Stimulated activated CD8-positive, alpha-beta memory T cell treated with anti-CD3 and anti-CD28 coated beads, Interleukin-12 subunit alpha, Interleukin-12 subunit beta, amount 100 ng/mL, for 4 hours (primary cell): ENCODE measurements at regions not wholly inside any gene's neighbourhood (a gene's known extent, or its start where the extent isn't known, plus 50 kb on each side); places are given as distances from the start of the nearest gene placed in this dataset.

ENCODE experiments used
- DNase-seq: peaks from one replicate; pipeline ENCODE4 v3.0.0-alpha.2; 2020; ENCODE audit warnings: low read depth

DNA sequence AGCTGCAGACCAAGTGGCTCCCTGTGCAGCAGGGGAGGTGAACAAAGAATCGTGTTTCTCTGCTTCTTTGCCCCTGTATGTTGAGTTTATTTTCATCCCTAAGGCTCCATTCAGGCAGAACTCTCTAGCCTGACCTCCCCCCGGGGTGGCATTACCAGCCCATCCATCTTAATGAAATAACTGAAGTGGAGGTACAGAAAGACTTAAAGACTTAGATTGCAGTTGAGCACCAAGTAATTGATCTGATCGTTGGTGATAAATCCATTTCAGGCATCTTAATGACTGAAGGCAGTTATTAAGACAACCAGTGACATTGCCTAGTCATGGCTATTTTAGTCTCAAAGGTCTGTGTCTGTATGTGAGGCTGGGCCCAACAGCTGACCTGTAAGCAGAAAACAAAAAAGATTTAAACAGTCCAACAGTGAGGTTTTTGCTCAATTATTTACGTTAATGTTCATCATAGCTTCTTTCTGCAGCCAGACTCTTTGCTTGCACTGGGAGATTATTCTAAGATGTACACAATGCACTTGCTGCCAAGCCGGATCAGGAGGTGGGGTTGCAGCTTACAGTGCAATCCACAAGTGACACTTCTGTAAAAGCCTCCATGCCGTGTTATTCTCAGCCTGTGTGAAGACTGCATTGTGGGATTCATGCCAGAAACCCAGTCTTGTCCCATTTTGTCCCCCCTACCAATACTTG lies 363.0 kb upstream of the DUSP10 start:
- DNase-seq: no peak

DNA sequence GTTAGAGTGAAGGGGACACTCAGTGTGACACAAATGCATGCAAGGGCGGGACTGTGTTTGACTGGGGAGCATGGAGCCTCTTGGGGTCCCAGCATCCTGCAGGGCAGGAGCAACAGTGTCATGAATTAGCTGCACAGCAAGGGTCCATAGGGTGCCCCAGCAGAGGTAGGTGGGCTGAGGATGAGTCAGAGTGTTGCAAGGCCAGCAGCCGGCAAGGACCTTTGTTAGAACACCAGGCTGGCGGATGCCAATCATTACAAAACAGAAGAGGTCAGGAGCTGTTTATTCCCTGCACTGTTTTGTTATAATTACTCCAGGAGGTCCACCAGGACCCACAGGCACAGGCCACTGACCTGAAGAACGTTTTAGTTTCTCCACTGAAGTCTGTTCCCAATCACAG lies 362.2 kb upstream of the DUSP10 start:
- DNase-seq: no peak

DNA sequence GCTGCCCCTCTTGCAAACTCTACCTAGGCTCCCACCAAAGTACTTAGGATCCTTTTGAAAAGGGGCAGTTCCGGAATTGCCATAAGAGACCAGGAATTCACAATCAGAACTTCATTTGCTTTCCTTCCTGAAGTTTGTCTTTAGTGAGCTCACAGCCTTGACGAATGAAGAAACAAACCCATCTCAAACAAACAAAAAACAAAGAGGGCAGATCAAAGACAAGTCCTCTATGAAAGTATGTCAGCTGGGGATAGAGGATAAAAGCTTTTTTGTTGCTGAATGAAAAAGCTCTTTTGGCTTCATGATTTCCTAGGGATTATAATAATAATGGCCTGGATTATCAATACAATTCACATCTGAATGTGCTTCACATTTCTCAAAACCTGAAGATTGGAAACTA lies 357.9 kb upstream of the DUSP10 start:
- no peak for DNase-seq

DNA sequence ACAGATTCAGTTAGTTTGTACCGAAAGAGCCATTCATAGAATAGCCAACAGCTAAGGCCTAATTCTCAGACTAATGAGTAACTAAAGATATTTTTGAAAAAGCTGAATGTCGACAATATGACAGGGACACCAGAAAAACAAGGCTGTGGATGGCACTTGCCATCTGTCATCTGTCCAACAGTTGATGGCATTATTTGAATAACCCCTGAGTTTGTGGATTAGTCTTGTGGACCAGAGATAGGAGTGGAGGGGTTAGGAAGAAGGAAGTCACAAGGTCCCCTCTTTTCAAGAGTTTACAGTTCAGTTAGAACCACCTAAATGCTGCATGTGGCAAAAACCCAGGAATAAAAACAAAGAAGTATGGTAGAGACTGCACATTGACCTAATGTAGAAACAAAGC lies 356.5 kb upstream of the DUSP10 start:
- no peak for DNase-seq

DNA sequence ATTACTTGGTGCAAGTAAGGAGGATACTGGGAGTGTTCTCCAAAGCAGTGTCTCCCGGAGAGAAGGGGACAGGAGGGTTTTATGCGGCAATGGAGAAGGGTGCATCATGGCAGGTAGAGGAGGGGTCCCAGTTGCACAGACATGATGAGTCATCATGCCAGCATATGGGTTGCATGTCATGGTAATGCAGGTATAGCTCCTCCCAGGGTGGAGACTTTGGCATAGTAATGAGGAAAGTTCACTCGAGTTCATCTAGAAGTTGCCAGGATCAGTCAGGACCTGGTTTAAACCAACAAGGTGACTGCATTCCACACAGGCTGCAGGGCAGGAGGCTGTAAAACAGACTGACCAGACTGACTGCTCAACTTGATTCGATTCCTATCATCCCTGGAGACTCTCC lies 355.7 kb upstream of the DUSP10 start:
- no peak for DNase-seq

DNA sequence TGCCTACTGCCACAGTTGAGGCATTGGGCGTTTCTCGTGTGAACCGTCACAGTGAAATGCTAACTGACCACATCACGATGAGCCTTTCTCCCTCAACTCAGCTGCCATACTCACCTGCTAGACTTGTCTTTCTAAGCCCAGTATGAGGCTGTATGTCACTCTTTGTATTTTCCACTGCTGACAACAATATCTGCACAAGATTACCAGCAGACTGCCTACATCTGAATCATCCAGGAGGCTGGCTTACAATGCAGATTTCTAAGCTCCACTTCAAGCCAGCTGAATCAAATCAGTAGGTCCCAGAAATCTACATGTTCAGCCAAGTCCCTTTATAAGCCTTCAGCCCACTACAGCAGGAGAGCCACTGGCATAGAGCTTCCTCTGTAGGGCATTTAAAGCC lies 355.0 kb upstream of the DUSP10 start:
- no peak for DNase-seq

DNA sequence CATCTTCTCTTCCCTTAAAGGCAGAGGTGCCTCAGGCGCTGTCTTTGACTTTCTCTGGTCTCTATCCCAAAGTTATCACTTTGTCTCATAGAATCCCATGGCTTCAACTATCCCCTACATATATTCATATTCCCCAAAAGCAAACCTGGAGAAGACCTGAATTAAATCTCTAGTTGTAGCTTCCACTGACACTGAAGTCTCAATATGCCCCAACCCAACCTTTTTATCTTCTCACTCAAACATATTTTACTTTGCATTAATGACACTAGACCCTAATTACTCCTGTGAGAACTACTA lies 354.5 kb upstream of the DUSP10 start:
- DNase-seq: no peak

DNA sequence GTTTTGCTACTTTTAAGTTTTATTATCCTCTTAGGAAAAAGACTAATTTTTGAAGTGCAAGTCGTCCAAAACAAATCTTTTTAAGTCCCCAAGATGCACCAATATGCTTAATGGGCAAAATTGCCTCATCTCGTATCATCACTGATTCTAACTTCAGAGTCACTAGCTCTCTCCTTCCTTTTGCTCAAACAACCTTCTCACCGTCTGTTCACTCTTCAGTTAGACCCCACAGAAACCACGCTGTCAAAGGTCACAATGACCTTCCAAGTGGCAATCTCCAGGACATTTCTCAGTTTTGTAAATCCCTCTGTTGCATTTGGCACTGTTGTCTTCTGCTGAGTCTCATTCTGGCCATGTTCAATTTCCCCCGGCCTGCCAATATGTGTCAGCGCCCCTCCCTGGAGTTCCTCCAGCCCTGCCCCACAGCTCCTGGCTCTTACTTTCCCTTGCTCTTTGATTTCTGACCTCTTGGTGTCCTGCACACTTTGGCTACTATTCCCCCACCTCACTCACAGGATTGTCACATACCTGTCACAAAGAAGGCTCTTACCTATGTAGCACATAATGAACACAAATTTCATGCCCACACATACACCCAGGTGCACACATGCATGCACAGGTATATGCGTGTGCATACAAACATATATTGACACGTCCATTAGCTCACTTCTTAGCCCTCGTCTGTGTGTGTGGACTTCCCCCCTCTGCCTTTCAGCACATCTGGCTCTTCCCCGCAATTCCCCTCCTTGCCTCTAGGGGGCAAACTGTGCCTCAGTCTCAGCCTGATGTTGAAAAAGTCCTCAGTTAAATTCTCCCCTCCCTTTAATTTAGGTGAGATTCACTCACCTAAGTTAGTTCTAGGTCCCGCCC lies 354.0 kb upstream of the DUSP10 start:
- peak; percentile 9 for DNase-seq

DNA sequence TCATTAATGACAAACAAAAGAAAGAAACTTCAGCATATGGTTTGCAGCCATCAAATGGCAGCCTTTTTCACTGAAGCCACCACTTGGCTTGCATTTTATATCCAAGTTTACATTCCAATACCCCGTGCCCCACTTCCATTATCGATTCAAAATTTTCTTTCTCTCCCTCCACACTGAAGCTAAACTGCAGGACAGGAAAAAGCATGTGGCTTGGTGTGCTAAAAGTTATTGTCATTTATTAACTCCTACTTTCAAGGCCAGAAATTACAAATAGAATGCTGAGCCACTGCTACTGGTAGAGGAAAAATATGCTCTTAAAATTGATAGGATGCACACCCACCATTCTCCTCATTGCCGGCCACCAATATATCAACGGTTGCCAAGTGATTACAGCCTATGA lies 351.6 kb upstream of the DUSP10 start:
- DNase-seq: no peak

DNA sequence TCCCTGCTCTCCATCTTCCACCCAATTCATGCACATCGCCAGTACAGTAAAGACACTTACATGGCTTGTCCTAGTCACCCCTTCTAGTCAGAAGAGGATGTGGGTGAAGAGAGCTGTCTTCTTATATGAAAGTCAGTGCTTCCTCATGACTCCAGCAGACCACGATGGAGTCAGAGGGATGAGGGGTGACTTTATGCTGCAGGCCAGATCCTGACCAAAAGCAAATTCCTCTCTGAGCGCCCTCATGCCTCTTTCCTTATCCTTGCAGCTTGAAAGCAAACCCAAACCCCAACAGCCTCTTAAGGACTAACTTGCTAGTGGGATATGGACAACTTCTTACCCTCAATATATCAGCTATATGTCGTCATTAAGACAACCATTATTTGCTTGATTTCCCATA lies 348.2 kb upstream of the DUSP10 start:
- DNase-seq: no peak

DNA sequence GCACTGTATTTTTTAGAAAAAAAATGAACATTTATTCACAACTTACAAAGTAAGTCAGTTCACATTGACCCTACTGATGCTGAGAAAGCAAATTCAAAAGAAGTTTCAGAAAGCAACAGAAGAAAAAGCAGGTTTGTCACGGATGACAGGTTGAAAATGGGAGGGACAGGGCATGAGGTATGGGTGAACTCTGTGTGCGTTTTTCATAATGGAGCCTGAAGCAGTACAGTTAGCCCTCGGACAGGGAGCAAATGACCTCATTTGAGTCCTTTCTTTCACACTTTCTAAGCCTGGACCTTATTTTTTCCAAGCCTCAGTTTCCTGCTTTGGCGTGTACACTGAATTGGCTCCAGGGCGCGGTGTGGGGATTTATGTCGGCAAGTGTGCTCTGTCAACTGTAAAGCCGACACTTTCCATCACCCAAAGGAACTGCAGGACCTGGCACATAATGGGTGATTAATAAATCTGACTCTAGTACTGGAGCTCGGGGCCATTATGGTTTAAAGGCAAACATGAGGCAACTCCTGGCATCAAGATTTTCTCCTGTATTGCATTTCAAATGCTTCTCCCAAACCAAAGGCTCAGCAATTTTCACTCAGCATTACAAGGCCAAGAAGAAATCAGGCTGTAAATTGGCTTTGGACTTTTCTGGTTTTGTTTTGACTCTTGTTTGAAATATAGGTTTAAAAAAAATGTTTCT lies 345.5 kb upstream of the DUSP10 start:
- no peak for DNase-seq

DNA sequence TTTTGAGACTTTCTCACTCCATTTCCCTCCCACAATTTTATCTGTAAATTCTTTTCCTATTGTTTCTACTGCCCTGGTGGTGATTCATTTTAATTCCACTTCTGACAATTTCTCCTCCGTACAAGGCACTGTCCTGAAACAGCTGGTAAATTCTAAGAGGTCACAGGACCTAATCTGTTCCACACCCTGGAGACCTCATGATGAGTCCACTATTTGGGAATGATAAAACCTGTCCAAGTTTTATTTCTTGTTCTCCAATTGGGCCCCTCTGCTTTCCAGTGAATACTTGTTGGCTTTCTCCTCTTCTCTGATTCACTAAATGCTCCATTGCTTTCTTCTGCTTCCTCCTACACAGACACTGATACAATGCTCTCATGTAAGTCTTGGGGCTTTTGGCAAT lies 343.1 kb upstream of the DUSP10 start:
- no peak for DNase-seq

DNA sequence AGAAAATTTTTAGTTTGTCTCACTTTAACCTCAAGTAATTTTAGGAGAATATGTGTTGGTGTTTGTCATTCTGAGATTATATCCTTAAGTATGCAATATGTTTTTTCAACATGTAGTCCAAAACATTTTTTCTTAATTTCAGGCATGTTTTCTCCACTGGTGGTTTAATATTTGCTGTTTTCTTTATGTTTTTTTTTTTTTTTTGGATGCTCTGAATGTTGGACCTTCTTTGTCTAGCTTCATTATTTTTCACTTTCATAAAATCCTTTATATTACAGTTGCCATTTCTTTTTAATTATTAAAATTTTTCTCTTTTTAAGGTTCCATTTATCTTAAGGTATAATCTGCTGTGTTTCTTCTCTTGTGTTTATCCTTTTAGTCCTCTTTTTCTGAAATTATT lies 342.2 kb upstream of the DUSP10 start:
- no peak for DNase-seq

DNA sequence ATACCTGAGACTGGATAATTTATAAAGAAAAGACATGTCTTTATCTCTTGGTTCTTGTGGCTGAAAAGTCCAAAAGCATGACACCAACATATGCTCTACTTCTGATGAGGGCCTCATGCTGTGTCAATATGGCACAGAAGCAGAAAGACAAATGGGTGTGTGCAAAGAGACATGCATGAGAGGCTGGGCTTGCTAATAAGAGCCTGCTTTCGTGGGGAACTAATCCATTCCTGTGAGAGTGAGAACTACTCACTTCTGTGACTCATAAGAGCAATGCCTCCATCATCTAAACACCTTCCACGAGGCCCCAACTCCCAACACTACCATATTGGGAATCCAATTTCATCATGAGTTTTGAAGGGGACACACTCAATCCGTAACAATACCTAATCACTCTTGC lies 340.0 kb upstream of the DUSP10 start:
- DNase-seq: no peak

DNA sequence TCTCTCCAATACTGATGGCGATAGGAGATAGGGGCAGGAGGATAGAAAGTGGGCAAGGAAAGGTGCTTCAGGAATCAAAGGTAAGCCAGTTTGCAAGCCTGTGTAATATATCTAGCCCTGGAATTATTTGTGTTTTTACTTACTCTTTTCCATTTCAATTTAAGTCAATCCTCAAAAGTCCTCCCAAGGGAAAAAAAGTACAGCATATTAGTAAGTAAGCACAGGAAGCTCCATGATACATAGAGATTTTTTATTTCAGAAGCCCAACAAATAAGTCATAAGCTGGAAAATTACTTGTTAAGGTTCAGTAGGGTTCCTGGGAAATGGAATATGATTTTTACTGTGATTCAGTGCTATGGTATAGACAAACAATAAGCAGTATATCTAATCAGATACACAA lies 337.7 kb upstream of the DUSP10 start:
- DNase-seq: no peak

DNA sequence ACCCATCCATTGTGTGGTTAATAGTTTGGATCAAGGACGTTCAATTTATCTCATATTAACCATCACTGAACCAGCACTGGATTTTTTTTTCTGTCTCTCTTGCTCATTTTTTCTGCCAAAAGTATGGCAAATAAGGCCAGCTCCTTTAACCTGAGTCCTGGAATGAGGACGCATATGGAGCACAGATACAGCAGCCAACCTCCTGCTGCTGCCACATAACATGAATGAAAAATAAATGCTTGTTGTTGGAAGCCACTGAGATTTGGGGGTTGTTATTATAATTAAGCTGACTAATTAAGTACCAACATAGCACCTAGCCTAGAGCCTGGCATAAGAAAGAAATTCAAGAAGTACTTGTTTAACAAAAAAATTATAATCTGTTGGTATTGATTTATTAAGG lies 335.3 kb upstream of the DUSP10 start:
- no peak for DNase-seq

DNA sequence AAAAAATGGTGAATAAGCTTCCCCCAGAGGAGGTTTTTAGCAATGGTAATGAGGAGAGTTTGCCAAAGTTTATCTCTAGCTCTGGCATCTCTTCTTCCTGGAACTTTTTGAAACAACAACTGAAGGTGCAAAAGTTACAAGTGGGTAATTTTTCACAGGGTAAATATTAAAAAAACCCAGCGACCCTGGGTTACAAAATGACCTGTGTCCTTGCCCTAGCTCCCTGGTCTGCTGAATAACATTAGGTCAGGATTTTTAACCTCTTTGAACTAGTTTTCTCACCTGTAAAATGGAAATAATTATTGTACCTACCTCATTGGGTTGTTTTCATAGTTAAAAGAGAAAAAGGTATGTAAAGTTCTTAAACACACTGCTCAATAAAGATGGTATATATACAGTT lies 332.4 kb upstream of the DUSP10 start:
- DNase-seq: no peak

DNA sequence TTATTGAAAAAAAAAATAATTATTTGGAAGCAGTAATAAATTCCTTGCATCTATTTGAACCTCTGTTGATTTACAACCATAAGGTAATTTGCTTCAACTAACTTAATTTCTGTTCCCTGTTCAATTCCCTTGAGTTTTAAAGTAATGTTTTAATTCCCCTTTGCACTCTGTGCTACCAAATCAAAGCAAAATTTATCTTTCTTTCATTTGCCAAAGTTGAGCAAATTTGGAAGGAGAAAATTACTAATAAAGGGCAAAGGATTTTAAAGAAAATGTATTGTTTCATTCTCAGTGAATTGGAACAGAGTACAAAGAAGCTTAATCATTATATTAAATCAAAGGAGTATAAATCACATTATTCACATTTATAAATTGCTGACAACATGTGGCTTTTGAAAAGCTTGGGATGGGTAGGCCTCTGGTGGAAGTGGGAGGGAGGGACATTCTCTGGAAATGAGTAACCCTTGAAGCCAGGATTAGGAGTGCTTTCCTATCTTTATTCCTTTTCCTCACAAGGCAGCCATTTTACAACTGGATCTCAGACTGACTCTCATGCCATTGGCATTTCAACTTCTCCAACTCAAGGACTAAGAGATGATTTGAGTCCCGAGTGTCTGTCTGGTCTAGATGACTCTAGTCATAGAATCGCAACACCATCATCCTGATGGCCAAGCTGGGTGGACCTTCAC lies 331.6 kb upstream of the DUSP10 start:
- no peak for DNase-seq

DNA sequence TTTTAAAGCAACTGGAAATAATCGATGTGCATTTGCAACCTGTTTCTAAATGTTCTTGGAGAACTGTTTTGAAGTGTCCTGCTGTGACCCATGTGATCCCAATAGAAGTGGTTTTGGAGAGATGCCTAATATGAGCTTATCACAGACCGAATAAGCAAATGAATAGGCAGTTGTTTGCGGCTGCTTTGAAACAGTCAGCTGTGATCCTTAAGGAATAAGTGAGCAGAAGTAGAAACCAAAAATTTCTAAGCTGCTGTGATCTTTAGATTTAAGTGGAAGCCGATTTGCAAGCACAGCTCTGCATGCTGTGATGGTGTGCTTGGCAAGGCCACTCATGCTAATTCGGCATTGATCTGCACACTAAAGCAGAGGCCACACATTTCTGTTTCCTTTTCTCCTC lies 329.5 kb upstream of the DUSP10 start:
- DNase-seq: no peak

DNA sequence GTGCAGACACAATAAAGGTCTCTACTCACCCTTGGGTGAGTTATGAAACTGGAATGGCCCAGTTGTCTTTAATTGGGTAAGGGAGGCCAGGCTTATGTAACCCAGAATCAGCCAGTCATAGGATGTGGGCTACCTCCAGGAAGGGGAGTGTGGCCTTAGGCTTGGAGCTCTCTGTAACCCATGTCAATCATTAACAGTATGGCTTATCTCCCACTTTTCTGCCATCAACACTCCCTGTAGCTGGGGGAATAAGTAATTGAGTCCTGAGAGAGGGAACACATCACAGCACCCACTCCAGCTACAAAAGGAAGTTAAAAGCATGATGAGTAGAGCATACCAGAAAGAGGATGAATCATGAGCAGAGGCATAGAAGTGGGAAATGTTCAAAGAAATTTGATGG lies 327.0 kb upstream of the DUSP10 start:
- DNase-seq: no peak

DNA sequence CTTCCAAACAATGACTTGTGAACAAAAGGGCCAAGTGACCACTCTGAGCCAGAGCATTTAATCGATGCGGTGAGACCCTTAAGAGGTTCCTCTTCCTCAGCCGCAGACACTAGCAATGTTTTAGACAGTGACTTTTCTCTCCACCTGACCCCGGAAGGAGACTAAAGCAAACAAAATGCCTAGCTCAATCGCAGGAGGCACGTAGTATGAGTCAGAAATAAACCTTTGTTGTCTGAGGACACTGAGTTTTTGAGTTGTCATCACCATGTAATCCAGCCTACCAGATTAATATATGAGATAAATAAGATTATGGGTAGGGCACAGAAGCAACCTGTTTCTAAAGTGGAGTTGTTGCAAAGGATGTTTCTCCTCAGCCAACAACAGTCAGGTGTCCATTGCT lies 326.2 kb upstream of the DUSP10 start:
- DNase-seq: no peak

DNA sequence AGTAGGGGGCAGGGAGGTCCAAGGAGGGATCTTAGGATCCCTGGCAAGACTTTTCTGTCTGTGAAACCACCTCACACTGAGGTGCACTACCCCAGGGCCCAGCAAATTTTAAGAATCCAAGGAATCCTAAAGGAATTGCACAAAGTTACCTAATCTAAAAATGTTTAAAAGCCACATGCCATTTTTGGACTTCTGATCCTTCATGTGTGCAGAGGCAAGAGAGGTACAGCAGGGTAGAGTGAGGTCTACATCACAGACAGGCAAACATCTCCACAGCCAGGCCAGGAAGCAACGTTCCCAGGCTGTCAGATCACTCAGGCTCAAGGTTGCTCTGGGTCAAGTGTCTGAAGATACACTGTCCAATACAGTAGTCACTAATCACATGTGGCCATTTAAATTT lies 324.6 kb upstream of the DUSP10 start:
- DNase-seq: no peak

DNA sequence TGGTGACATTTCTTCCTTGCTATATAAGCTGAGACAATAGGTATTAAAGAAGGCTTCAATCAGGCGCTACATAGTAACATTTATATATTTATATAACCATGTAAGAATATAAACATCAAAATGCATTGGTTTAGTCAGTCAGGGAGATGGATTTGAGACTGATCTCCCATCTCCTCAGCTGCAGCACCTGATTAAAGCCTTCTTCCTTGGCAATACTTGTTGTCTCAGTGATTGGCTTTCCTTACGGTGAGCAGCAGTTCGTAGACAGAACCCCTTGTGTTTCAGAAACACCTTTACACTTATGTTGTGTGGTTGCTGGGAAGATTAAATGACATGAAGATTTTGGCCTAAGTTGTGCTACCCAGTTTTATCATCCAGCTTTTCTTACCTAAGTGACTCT lies 323.3 kb upstream of the DUSP10 start:
- no peak for DNase-seq
